B cell (primary cell): ENCODE measurements at regions not wholly inside any gene's neighbourhood (a gene's known extent, or its start where the extent isn't known, plus 50 kb on each side); places are given as distances from the start of the nearest gene placed in this dataset.

Experiments
- EZH2 ChIP-seq: IDR thresholded peaks from 2 replicates; pipeline ENCODE4 v1.6.1; 2012; ENCODE audit warnings: borderline replicate concordance, low read depth, mild to moderate bottlenecking, moderate library complexity, low read length; ENCODE audit not compliant: insufficient read depth, poor library complexity, severe bottlenecking
- TF ChIP-seq, protein P1 (sequence below): fragments of 200-600 bp; IDR thresholded peaks from one replicate; pipeline ENCODE4 v1.8.0; 2022; ENCODE audit warnings: antibody characterized with exemption, mild to moderate bottlenecking

DNA sequence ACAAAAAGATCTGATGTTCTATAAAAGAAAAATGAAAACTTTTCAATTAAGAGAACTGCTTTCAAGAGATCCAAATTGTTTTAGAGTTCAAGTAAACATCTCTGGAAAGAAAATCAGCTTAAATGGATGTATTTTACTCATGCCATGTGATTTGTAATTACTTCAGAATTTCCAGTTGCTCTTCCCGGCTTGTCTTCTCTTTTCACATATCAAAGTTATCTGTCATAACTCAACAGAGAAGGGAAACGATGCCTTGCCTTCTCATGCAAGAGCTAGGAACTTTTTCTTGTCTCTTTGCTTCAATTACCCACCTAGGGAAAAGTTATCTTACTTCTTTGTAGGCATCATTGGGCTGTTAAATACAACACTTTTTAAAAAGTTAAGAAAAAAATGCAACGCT, 255.2 kb upstream of the POU2AF2 start:
- TF ChIP-seq, protein P1, sequence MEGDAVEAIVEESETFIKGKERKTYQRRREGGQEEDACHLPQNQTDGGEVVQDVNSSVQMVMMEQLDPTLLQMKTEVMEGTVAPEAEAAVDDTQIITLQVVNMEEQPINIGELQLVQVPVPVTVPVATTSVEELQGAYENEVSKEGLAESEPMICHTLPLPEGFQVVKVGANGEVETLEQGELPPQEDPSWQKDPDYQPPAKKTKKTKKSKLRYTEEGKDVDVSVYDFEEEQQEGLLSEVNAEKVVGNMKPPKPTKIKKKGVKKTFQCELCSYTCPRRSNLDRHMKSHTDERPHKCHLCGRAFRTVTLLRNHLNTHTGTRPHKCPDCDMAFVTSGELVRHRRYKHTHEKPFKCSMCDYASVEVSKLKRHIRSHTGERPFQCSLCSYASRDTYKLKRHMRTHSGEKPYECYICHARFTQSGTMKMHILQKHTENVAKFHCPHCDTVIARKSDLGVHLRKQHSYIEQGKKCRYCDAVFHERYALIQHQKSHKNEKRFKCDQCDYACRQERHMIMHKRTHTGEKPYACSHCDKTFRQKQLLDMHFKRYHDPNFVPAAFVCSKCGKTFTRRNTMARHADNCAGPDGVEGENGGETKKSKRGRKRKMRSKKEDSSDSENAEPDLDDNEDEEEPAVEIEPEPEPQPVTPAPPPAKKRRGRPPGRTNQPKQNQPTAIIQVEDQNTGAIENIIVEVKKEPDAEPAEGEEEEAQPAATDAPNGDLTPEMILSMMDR: no peak
- TF ChIP-seq EZH2: no peak
